HL-60 (cell line): ENCODE measurements at regions not wholly inside any gene's neighbourhood (a gene's known extent, or its start where the extent isn't known, plus 50 kb on each side); places are given as distances from the start of the nearest gene placed in this dataset.

Experiments
- DNase-seq, 2 experiments: peaks; one replicate each; pipeline ENCODE4 v3.0.0-alpha.2; 2010 to 2020; ENCODE audit warnings: low read depth in 1 of 2, low spot score in 1 of 2
- H3K27ac ChIP-seq: fragments of 250-450 bp; sonication (Bioruptor Pico); replicated peaks from 2 replicates; pipeline ENCODE4 v1.5.1; 2020; ENCODE audit warnings: mild to moderate bottlenecking, moderate library complexity
- H3K27me3 ChIP-seq: fragments of 250-450 bp; sonication (Bioruptor Pico); 2 replicates; pipeline ENCODE4 v1.5.1; 2021; ENCODE audit warnings: mild to moderate bottlenecking, moderate library complexity; ENCODE audit not compliant: insufficient read depth, poor library complexity, severe bottlenecking
- H3K4me3 ChIP-seq: replicated peaks from 2 replicates; pipeline ENCODE4 v1.5.1; 2011; ENCODE audit warnings: mild to moderate bottlenecking, control low read depth, low read length; ENCODE audit not compliant: insufficient read depth
- CTCF ChIP-seq: IDR thresholded peaks from one replicate; pipeline ENCODE4 v1.5.1; 2011; ENCODE audit warnings: low read length, control low read depth, inconsistent platforms; ENCODE audit not compliant: insufficient read depth
- GABPA ChIP-seq: IDR thresholded peaks from 2 replicates; pipeline ENCODE4 v1.6.1; 2012; ENCODE audit warnings: low read depth
- POLR2AphosphoS5 ChIP-seq: IDR thresholded peaks from 2 replicates; pipeline ENCODE4 v1.6.1; 2012; ENCODE audit warnings: low read depth
- REST ChIP-seq: IDR thresholded peaks from 2 replicates; pipeline ENCODE4 v1.6.1; 2012; ENCODE audit warnings: low read depth; ENCODE audit not compliant: insufficient replicate concordance
- SPI1 ChIP-seq: IDR thresholded peaks from 2 replicates; pipeline ENCODE4 v1.6.1; 2012; ENCODE audit warnings: low read depth, mild to moderate bottlenecking, borderline replicate concordance

GRCh38 chrX:43165343-43165920 is 387.5 kb upstream of the PPP1R2C start:
- H3K27me3 ChIP-seq = no peaks in the 10 kb centered on the region
- DNase-seq = no peak
- TF ChIP-seq POLR2AphosphoS5 (no peak), GABPA (no peak)

GRCh38 chrX:43166874-43167273 is 388.9 kb upstream of the PPP1R2C start:
- Histone ChIP-seq H3K27ac (no peak overlapping the region), H3K27me3 (no peaks in the 10 kb centered on the region), H3K4me3 (no peak overlapping the region)
- DNase-seq = no peak
- no peak for TF ChIP-seq CTCF
- TF ChIP-seq REST = no peak
- no peak for TF ChIP-seq SPI1
- no peak for TF ChIP-seq POLR2AphosphoS5
- no peak for TF ChIP-seq GABPA

More at GRCh38 chrX:43165343-43165920, 387.5 kb upstream of the PPP1R2C start:
- H3K4me3 ChIP-seq = no peak overlapping the region
- no peak overlapping the region for H3K27ac ChIP-seq

GRCh38 chrX:43175434-43175833 is 397.5 kb upstream of the PPP1R2C start:
- no peak overlapping the region for H3K27ac ChIP-seq
- no peak for DNase-seq
- no peak overlapping the region for H3K4me3 ChIP-seq
- no peak for TF ChIP-seq GABPA
- no peak for TF ChIP-seq REST
- no peak for TF ChIP-seq SPI1
- TF ChIP-seq POLR2AphosphoS5 = no peak
- TF ChIP-seq CTCF = no peak
- no peaks in the 10 kb centered on the region for H3K27me3 ChIP-seq

- Histone ChIP-seq H3K4me3 (no peak overlapping the region), H3K27me3 (no peaks in the 10 kb centered on the region), H3K27ac (no peak overlapping the region)
- no peak for DNase-seq
- no peak for TF ChIP-seq POLR2AphosphoS5
- TF ChIP-seq SPI1 = no peak
- no peak for TF ChIP-seq CTCF
- TF ChIP-seq REST = no peak
- TF ChIP-seq GABPA = no peak
These were observed 398.7 kb upstream of the PPP1R2C start for GRCh38 chrX:43176686-43177085.
